Gastroesophageal sphincter (tissue), 4 donors: ENCODE measurements at regions not wholly inside any gene's neighbourhood (a gene's known extent, or its start where the extent isn't known, plus 50 kb on each side); places are given as distances from the start of the nearest gene placed in this dataset.

ENCODE experiments used
- ATAC-seq: fragments of 150-250 bp; one replicate; pipeline ENCODE4 v1.9.1; 2016; ENCODE audit warnings: mild to moderate bottlenecking, moderate library complexity
- H3K27ac ChIP-seq, 4 donors: fragments of 200-600 bp; sonication (generic) in 3 of 4; 1 replicate in 3 of 4; 2 replicates in 1 of 4; pipeline ENCODE4 v1.5.1; 2016 to 2019
- H3K27me3 ChIP-seq: fragments of 200-600 bp; sonication (generic); one replicate; pipeline ENCODE4 v1.5.1; 2019
- H3K36me3 ChIP-seq, 2 donors: fragments of 200-600 bp; sonication (generic); one replicate each; pipeline ENCODE4 v1.5.1; 2019; ENCODE audit warnings: control low read depth in 1 of 2
- H3K4me1 ChIP-seq, 3 donors: fragments of 200-600 bp; sonication (generic); 1 replicate in 2 of 3; 2 replicates in 1 of 3; pipeline ENCODE4 v1.5.1; 2016 to 2019; ENCODE audit warnings: control low read depth in 2 of 3
- H3K4me3 ChIP-seq, 2 donors: fragments of 200-600 bp; sonication (generic); one replicate each; pipeline ENCODE4 v1.5.1; 2019; ENCODE audit warnings: mild to moderate bottlenecking in 1 of 2, moderate library complexity in 1 of 2
- H3K9me3 ChIP-seq, 3 donors: fragments of 200-600 bp; sonication (generic); one replicate each; pipeline ENCODE4 v1.5.1; 2017 to 2019; ENCODE audit warnings: control low read depth in 2 of 3
- EP300 ChIP-seq: sonication (generic); formaldehyde crosslinking; IDR thresholded peaks from one replicate; pipeline ENCODE4 v1.6.1; 2017; ENCODE audit warnings: antibody characterized with exemption, mild to moderate bottlenecking
- POLR2A ChIP-seq, 2 donors: fragments of 450-650 bp; IDR thresholded peaks; one replicate each; pipeline ENCODE4 v1.6.1; 2017; ENCODE audit warnings: antibody characterized with exemption in 2 of 2, mild to moderate bottlenecking in 2 of 2, moderate library complexity in 1 of 2
- POLR2AphosphoS5 ChIP-seq: sonication (generic); formaldehyde crosslinking; IDR thresholded peaks from one replicate; pipeline ENCODE4 v1.6.1; 2017; ENCODE audit warnings: antibody characterized with exemption
- WGBS, 2 donors: methylation state at CpG; one replicate each; pipeline ENCODE4 v1.1.5; 2018; ENCODE audit warnings: low coverage in 1 of 2; 5-methylcytosine and 5-hydroxymethylcytosine counted together
- TF ChIP-seq, protein P1 (sequence below), 4 experiments: fragments of 200-600 bp in 2 of 4; fragments of 450-650 bp in 2 of 4; sonication (generic) in 1 of 4; IDR thresholded peaks; one replicate each; pipeline ENCODE4 v1.5.1; 2017 to 2019; ENCODE audit warnings: antibody characterized with exemption in 4 of 4, mild to moderate bottlenecking in 2 of 4, moderate library complexity in 2 of 4

DNA sequence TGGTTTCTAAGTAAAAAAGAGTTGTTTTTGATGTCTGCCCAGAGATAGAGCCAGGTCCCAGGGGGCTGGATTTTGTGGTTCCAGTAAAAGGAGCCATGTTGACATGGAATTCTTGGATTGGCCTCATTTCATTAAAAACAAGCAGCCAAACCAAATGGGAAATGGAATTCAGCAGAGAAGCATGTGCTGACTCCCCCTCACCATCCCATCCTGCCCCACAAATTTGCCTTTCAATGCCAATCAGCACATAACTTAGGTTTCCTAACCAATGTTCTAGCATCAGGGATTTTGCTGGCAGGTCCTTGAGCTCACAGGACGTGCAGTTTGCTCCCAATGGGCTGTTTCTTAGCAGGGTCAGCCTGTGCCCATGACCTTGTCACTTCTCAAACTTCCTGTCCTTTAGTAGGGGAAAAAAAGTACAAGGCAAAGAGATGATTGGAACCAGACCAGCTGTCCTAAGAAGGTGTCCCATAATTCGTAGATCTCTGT lies 101.5 kb upstream of the GADD45A start:
- H3K27me3 ChIP-seq: no peaks in the 10 kb centered on the region
- ATAC-seq: no peak
- H3K36me3 ChIP-seq: no peaks in the 10 kb centered on the region
- peaks cover 0 to 12% (median 3%) of the 10 kb centered on the region in 3 donors for H3K4me1 ChIP-seq
- H3K4me3 ChIP-seq: no peak overlapping the region
- 50 to 78% methylated on average over 1 to 2 of the region's 2 CpGs for whole genome bisulfite sequencing, 2 donors
- no peak for TF ChIP-seq POLR2AphosphoS5
- no peak for TF ChIP-seq EP300
- no peak for TF ChIP-seq POLR2A (IDR thresholded peaks at IDR 0.05)
- TF ChIP-seq, protein P1, sequence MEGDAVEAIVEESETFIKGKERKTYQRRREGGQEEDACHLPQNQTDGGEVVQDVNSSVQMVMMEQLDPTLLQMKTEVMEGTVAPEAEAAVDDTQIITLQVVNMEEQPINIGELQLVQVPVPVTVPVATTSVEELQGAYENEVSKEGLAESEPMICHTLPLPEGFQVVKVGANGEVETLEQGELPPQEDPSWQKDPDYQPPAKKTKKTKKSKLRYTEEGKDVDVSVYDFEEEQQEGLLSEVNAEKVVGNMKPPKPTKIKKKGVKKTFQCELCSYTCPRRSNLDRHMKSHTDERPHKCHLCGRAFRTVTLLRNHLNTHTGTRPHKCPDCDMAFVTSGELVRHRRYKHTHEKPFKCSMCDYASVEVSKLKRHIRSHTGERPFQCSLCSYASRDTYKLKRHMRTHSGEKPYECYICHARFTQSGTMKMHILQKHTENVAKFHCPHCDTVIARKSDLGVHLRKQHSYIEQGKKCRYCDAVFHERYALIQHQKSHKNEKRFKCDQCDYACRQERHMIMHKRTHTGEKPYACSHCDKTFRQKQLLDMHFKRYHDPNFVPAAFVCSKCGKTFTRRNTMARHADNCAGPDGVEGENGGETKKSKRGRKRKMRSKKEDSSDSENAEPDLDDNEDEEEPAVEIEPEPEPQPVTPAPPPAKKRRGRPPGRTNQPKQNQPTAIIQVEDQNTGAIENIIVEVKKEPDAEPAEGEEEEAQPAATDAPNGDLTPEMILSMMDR (IDR thresholded peaks at IDR 0.05): no peak
- no peak overlapping the region for H3K27ac ChIP-seq
- no peaks in the 10 kb centered on the region for H3K9me3 ChIP-seq

DNA sequence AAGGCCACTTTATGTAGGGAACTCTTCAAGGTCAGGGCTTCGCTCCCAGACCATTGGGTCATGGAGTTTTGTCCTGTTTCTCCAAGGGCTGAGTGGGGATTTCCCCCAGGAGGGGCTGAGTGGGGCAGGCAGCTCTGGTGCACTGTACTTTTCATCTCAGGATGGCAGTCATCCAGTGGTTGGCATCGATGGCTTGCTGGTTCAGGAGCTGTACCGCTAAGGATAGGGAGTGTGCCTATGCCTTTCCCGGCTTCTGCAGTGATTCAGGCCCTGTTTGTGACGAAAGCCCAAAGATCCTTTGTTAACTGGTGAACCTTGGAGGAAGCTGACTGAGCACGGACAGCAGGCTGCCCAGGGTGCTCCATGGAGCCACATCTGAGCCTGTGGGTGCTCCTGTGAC lies 100.1 kb upstream of the GADD45A start:
- no peak overlapping the region for H3K4me3 ChIP-seq
- 100% methylated on average over 1 of the region's 6 CpGs; no CpG with 5 or more reads in 1 of the 2 donors for WGBS, 2 donors
- H3K27me3 ChIP-seq: no peaks in the 10 kb centered on the region
- peaks cover 0 to 19% (median 4%) of the 10 kb centered on the region in 3 donors for H3K4me1 ChIP-seq
- H3K36me3 ChIP-seq: no peaks in the 10 kb centered on the region
- TF ChIP-seq, protein P1 (IDR thresholded peaks at IDR 0.05): no peak
- TF ChIP-seq POLR2A (IDR thresholded peaks at IDR 0.05) (no peak), EP300 (no peak), POLR2AphosphoS5 (no peak)
- no peak overlapping the region for H3K27ac ChIP-seq
- H3K9me3 ChIP-seq: no peaks in the 10 kb centered on the region
- ATAC-seq: no peak

DNA sequence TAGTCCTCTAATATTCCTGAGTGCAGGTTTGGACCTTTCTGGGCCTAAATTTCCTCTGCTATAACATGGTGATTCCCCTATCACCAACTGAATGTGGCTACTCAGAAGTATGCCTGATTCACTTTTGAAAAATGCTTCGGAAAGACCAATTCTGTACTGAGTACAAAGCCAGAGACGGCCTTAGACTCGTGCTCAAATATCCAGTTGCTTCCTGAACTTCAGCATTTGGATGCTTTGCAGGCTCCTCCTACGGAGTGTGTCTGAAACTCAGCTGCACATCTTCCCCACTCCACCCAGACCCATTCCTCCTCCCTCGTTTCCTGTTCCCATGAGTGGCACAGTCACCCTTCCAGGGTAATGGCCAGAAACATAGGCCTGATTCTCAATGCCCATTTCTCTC lies 98.4 kb upstream of the GADD45A start:
- no peaks in the 10 kb centered on the region for H3K27me3 ChIP-seq
- peak; percentile 46 for ATAC-seq
- H3K9me3 ChIP-seq: no peaks in the 10 kb centered on the region
- H3K27ac ChIP-seq: no peak overlapping the region
- H3K36me3 ChIP-seq: no peaks in the 10 kb centered on the region
- no peak for TF ChIP-seq POLR2A (IDR thresholded peaks at IDR 0.05)
- TF ChIP-seq, protein P1 (IDR thresholded peaks at IDR 0.05): no peak
- 49% methylated on average over 5 of the region's 5 CpGs; no CpG with 5 or more reads in 1 of the 2 donors for WGBS, 2 donors
- H3K4me1 ChIP-seq: peaks cover 0 to 30% (median 11%) of the 10 kb centered on the region in 3 donors
- no peak overlapping the region for H3K4me3 ChIP-seq

DNA sequence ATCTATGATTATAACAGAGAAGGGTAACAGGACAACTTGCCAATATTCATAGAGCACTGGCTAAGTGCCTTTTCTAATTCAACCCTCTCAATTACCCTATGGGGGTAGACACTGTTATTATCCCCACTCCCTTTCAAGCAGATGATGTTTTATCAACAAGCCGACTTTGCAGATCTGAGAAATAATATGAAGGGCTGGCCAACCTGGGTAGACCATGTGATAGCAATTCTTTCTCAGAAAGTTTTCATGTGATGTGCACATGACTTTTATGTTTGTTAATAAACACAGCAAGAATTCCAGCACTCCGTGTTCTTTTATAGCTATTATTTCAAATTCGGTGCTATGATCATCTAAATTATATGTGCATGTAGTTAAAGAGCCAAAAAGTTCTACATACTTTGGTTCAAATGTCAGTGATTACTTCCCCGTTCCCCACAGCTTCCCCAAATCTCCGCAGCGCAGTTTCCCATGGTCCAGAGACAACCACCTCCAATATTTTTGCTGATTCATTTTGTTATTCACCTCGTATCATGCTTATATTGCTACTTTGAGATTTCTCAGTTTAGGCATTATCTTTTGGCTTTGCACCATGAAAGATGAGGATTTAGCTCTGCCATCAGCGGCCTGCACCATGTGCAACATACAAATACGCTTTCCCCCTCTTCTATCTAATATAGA lies 96.7 kb upstream of the GADD45A start:
- Histone ChIP-seq H3K27ac (peak overlapping the region in 1 of 4 donors; percentile 13), H3K36me3 (no peaks in the 10 kb centered on the region), H3K4me3 (no peak overlapping the region), H3K27me3 (no peaks in the 10 kb centered on the region), H3K9me3 (no peaks in the 10 kb centered on the region), H3K4me1 (peaks cover 0 to 30% (median 11%) of the 10 kb centered on the region in 3 donors)
- TF ChIP-seq POLR2A (IDR thresholded peaks at IDR 0.05) (no peak), POLR2AphosphoS5 (no peak), EP300 (no peak)
- TF ChIP-seq, protein P1 (IDR thresholded peaks at IDR 0.05): no peak
- no peak for ATAC-seq
- 75 to 80% methylated on average over 7 to 9 of the region's 9 CpGs for WGBS, 2 donors

DNA sequence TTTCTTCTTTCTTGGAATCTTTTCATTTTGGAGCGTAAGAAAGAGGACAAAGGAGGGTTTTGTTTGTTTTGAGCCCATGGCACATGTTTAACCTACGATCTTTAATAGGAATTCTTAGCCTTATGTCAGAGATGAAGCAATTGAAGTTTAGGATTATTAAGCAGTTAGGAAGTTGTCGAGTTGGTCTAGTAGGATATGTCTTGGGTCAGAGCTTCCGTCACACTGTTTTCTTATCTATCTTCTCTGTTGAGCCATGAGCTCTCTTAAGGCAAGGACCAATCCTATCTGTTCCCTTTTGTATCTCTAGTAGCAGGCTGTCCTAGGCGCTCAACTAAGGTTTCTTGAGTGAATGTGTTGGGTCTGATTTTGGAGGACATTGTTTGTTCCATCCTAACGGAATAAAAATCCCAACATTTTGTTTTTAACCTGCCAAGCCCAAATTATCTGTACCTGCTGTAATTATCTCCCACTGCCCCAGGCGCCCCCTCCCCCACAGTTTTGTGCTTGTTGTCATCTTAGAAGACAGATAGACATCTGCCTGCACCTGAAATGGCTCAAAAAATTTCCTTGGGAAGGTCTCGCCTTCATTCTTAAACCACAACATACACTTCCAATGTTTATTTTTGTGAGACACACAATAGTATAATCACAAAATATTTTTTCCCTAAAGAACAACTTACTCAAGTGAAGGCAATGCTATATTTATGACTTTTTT lies 95.3 kb upstream of the GADD45A start:
- Histone ChIP-seq H3K9me3 (no peaks in the 10 kb centered on the region), H3K27me3 (no peaks in the 10 kb centered on the region), H3K4me1 (peaks cover 0 to 30% (median 11%) of the 10 kb centered on the region in 3 donors), H3K36me3 (no peaks in the 10 kb centered on the region), H3K4me3 (no peak overlapping the region), H3K27ac (peak overlapping the region in 2 of 4 donors; percentile 6 to 39)
- no peak for TF ChIP-seq EP300
- TF ChIP-seq, protein P1 (IDR thresholded peaks at IDR 0.05): no peak
- TF ChIP-seq POLR2AphosphoS5: no peak
- TF ChIP-seq POLR2A (IDR thresholded peaks at IDR 0.05): no peak
- 84 to 100% methylated on average over 6 of the region's 8 CpGs for WGBS, 2 donors
- ATAC-seq: no peak
